GM12892 (cell line): ENCODE measurements at regions not wholly inside any gene's neighbourhood (a gene's known extent, or its start where the extent isn't known, plus 50 kb on each side); places are given as distances from the start of the nearest gene placed in this dataset.

Experiments used
- POLR2A ChIP-seq: IDR thresholded peaks from 2 replicates; pipeline ENCODE4 v1.6.1; 2011; ENCODE audit warnings: low read depth, low read length, control low read depth
- POLR2AphosphoS5 ChIP-seq: IDR thresholded peaks from 2 replicates; pipeline ENCODE4 v1.6.1; 2011; ENCODE audit warnings: low read depth, low read length, control low read depth
- TAF1 ChIP-seq: IDR thresholded peaks from 2 replicates; pipeline ENCODE4 v1.6.1; 2011; ENCODE audit warnings: low read depth, mild to moderate bottlenecking, control low read depth, low read length, borderline replicate concordance

DNA sequence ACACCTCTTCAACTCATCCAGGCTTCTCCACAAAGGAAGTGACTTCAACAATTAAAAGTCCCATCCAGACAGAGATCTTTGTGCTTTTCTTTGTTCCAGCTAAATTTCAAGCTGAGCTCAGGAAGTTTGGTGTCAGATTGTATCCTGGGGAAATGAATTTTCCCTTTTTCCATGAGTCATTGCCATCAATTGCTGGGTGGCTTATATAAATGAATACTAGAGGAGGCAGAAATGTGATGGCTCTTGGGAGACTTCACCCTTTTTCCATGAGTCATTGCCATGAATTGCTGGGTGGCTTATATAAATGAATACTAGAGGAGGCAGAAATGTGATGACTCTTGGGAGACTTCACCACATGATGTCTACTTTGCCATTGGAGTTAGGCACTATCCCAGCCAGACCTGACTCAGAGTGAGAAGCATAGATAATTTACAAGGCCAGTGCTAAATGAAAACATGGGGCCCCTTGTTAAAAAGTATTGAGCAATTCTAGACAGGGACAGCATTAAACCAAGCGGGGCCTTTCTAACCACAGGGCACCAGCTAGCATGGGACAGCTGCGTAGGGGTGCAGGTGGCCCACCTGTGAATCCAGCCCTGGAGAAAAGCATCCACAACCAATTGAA is 339.2 kb upstream of the PODXL start:
- TF ChIP-seq POLR2AphosphoS5, result no peak
- no peak for TF ChIP-seq POLR2A
- no peak for TF ChIP-seq TAF1
